Omental fat pad (tissue), 3 donors: ENCODE measurements at regions not wholly inside any gene's neighbourhood (a gene's known extent, or its start where the extent isn't known, plus 50 kb on each side); places are given as distances from the start of the nearest gene placed in this dataset.

Experiments
- ATAC-seq: fragments of 150-250 bp; one replicate; pipeline ENCODE4 v1.9.1; 2016; ENCODE audit warnings: mild to moderate bottlenecking, moderate library complexity; ENCODE audit not compliant: low FRiP score
- DNase-seq: peaks from one replicate; pipeline ENCODE4 v3.0.0-alpha.2; 2019; ENCODE audit warnings: low spot score
- CTCF ChIP-seq, 3 donors: fragments of 450-650 bp; IDR thresholded peaks; one replicate each; pipeline ENCODE4 v1.5.1; 2016 to 2017; ENCODE audit warnings: antibody characterized with exemption in 3 of 3, mild to moderate bottlenecking in 3 of 3, moderate library complexity in 2 of 3

- no peak for DNase-seq
- no peak for ATAC-seq
- no peak for TF ChIP-seq CTCF (IDR thresholded peaks at IDR 0.05)
These were observed 66.7 kb downstream of the IRX1 start for GRCh38 chr5:3662344-3662743.

- no peak for DNase-seq
- TF ChIP-seq CTCF (IDR thresholded peaks at IDR 0.05), result no peak
- ATAC-seq, result no peak
These were observed 75.7 kb downstream of the IRX1 start for GRCh38 chr5:3671337-3671736.

- no peak for DNase-seq
- TF ChIP-seq CTCF (IDR thresholded peaks at IDR 0.05), result no peak
- ATAC-seq, result no peak
These were observed 83.2 kb downstream of the IRX1 start for GRCh38 chr5:3678801-3679200.

- DNase-seq (no peak), ATAC-seq (no peak)
- TF ChIP-seq CTCF (IDR thresholded peaks at IDR 0.05), result no peak
These were observed 85.2 kb downstream of the IRX1 start for GRCh38 chr5:3680821-3681220.

GRCh38 chr5:3684118-3684517 is 88.5 kb downstream of the IRX1 start:
- no peak for ATAC-seq
- no peak for DNase-seq
- TF ChIP-seq CTCF (IDR thresholded peaks at IDR 0.05), result no peak

- ATAC-seq, result no peak
These were observed 89.2 kb downstream of the IRX1 start for GRCh38 chr5:3684771-3685354.

More at GRCh38 chr5:3684771-3685354, 89.2 kb downstream of the IRX1 start:
- DNase-seq, result no peak
- TF ChIP-seq CTCF (IDR thresholded peaks at IDR 0.05), result no peak
